ENCODE measurements at regions not wholly inside any gene's neighbourhood (a gene's known extent, or its start where the extent isn't known, plus 50 kb on each side); places are given as distances from the start of the nearest gene placed in this dataset.

GRCh38 chr18:51503351-51503750 lies 305.9 kb upstream of the MEX3C start:
- CTCF ChIA-PET (ENCODE audit: low intra/inter-chr PET ratio, low total read pairs), result no interaction called here
- POLR2A ChIA-PET, result no interaction called here

More at GRCh38 chr18:51503351-51503750, 305.9 kb upstream of the MEX3C start:
- no peak overlapping the region for H3K4me3 ChIP-seq (replicated peaks in 1 of 3; ENCODE audit: insufficient read depth in 1 of 3, low read depth in 2 of 3, low read length in 3 of 3)
- in situ Hi-C loops (cut with HindIII; ENCODE audit: extremely low pct_ligation_motif_present, low pct_unique_long_range_greater_than_20kb) (no loop called here), intact Hi-C loops (cut with micrococcal nuclease; ENCODE audit: unreplicated experiment) (no loop called here)
- ATAC-seq (no peak), FAIRE-seq (no peak), DNase-seq (ENCODE audit: low spot score) (no peak)
- peaks cover 15% of the 10 kb centered on the region for H3K9me3 ChIP-seq (ENCODE audit: low read length)
- H3K4me2 ChIP-seq (ENCODE audit: low read depth, low read length), result no peak overlapping the region
- no peaks in the 10 kb centered on the region for H3K27me3 ChIP-seq (ENCODE audit: control insufficient read depth in 1 of 2, insufficient read depth in 2 of 2, low read length in 2 of 2)
- H3K36me3 ChIP-seq (replicated peaks in 1 of 2; ENCODE audit: control insufficient read depth in 1 of 2, insufficient read depth in 2 of 2, low read length in 2 of 2), result no peaks in the 10 kb centered on the region
- no peaks in the 10 kb centered on the region for H4K20me1 ChIP-seq (ENCODE audit: insufficient read depth, low read length)
- no peaks in the 10 kb centered on the region for H3K4me1 ChIP-seq (ENCODE audit: insufficient read depth, low read length)
- BruUV-seq (replicated peaks), result no TSS peak
- no peak overlapping the region for H3K9ac ChIP-seq (ENCODE audit: insufficient read depth, low read depth, low read length)
- TF ChIP-seq AGO1 (IDR thresholded peaks at IDR 0.05; ENCODE audit: low read depth, low read length, poor library complexity, severe bottlenecking), result no peak
- no peak for TF ChIP-seq SETDB1 (CRISPR knock-in tag; IDR thresholded peaks at IDR 0.05; ENCODE audit: borderline replicate concordance)
- no peak for TF ChIP-seq ZNF674 (CRISPR knock-in tag; IDR thresholded peaks at IDR 0.05; ENCODE audit: low read depth)
- TF ChIP-seq BATF2 (CRISPR knock-in tag; IDR thresholded peaks at IDR 0.05), result no peak
- no peak for TF ChIP-seq SCMH1 (CRISPR knock-in tag; IDR thresholded peaks at IDR 0.05; ENCODE audit: borderline replicate concordance)
- TF ChIP-seq THAP8 (CRISPR knock-in tag; IDR thresholded peaks at IDR 0.05; ENCODE audit: borderline replicate concordance), result no peak
- TF ChIP-seq ZNF792 (CRISPR knock-in tag; IDR thresholded peaks at IDR 0.05), result no peak
- TF ChIP-seq TEAD2 (CRISPR knock-in tag; IDR thresholded peaks at IDR 0.05), result no peak
- no peak for TF ChIP-seq ZNF318 (CRISPR knock-in tag; IDR thresholded peaks at IDR 0.05)
- no peak overlapping the region for H3K27ac ChIP-seq (ENCODE audit: extremely low read length, insufficient read depth, low read length)
- no peaks in the 10 kb centered on the region for H3K79me2 ChIP-seq (ENCODE audit: insufficient read depth, low read length)
- no peak overlapping the region for H2AFZ ChIP-seq (ENCODE audit: low read length)

Measured in HepG2 (cell line).